ENCODE measurements at regions not wholly inside any gene's neighbourhood (a gene's known extent, or its start where the extent isn't known, plus 50 kb on each side); places are given as distances from the start of the nearest gene placed in this dataset.
"Not testable (repeated sequence)": the region's sequence is repeated elsewhere in the genome, so short reads cannot be mapped to it uniquely, and the experiment has no call there.

- Mint-ChIP-seq H3K9me3 (no peaks in the 10 kb centered on the region), H3K4me3 (no peak overlapping the region), H3K4me1 (ENCODE audit: low read depth) (peaks cover 26% of the 10 kb centered on the region), H3K27ac (no peak overlapping the region), H3K36me3 (ENCODE audit: insufficient read depth in 2 of 2) (no peaks in the 10 kb centered on the region), H3K27me3 (ENCODE audit: low read depth) (no peaks in the 10 kb centered on the region)
- no peak for ATAC-seq (replicated peaks in 1 of 2)
- no peak for DNase-seq
These were observed 52.3 kb upstream of the COL5A2 start for GRCh38 chr2:189231719-189232323.

GRCh38 chr2:189232759-189233406 lies 53.3 kb upstream of the COL5A2 start:
- H3K9me3 Mint-ChIP-seq: no peaks in the 10 kb centered on the region
- DNase-seq: no peak
- no peak overlapping the region for H3K4me3 Mint-ChIP-seq
- H3K36me3 Mint-ChIP-seq (ENCODE audit: insufficient read depth in 2 of 2): no peaks in the 10 kb centered on the region
- H3K27me3 Mint-ChIP-seq (ENCODE audit: low read depth): no peaks in the 10 kb centered on the region
- peak in 1 of 2 donors; percentile 44 for ATAC-seq (replicated peaks in 1 of 2)
- peaks cover 26% of the 10 kb centered on the region for H3K4me1 Mint-ChIP-seq (ENCODE audit: low read depth)
- H3K27ac Mint-ChIP-seq: no peak overlapping the region

GRCh38 chr2:189233527-189233926 lies 54.0 kb upstream of the COL5A2 start:
- Mint-ChIP-seq H3K9me3 (no peaks in the 10 kb centered on the region), H3K27ac (no peak overlapping the region), H3K36me3 (ENCODE audit: insufficient read depth in 2 of 2) (peaks cover 0 to 2% of the 10 kb centered on the region in 2 donors), H3K4me1 (ENCODE audit: low read depth) (peaks cover 30% of the 10 kb centered on the region), H3K4me3 (no peak overlapping the region), H3K27me3 (ENCODE audit: low read depth) (no peaks in the 10 kb centered on the region)
- DNase-seq (no peak), ATAC-seq (replicated peaks in 1 of 2) (peak in 1 of 2 donors; percentile 40)

DNA sequence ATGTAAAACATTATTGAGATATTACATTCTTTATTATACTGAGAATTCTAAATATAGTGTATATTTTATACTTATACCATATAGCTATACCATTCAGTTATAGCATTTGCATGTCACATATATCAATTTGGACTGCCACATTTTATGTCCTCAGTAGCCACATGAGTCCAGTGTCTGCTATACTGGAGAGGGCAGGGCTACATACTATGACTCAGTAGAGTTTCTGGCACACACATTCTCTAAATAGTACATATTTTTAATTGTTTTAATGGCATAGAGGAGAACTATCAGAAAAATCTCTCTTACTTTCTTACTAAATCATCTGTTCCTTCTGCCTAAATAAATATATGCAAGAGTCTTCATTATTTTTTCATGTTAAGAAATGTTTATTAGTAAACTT lies 55.4 kb upstream of the COL5A2 start:
- no peak overlapping the region for H3K27ac Mint-ChIP-seq
- DNase-seq (no peak), ATAC-seq (replicated peaks in 1 of 2) (no peak)
- peaks cover 31% of the 10 kb centered on the region for H3K4me1 Mint-ChIP-seq (ENCODE audit: low read depth)
- peaks cover 0 to 2% of the 10 kb centered on the region in 2 donors for H3K36me3 Mint-ChIP-seq (ENCODE audit: insufficient read depth in 2 of 2)
- no peaks in the 10 kb centered on the region for H3K27me3 Mint-ChIP-seq (ENCODE audit: low read depth)
- H3K4me3 Mint-ChIP-seq: no peak overlapping the region
- no peaks in the 10 kb centered on the region for H3K9me3 Mint-ChIP-seq

DNA sequence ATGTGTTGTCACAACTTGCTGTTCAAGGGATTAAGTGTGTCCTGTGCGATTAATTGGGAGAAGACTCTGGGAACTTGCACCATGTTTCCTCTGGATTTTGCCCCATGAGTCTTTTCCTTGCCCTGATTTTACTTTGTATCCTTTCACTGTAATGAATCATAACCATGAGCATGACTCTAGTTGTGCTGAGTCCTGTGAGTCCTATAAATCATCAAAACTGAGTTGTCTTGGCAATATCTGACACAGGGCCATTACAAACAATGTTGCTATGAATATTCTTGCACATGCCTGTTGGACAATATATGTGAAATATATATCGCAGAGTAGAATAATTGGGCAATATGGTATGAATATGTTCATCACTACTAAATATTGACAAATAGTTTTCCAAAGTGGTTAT lies 56.5 kb upstream of the COL5A2 start:
- DNase-seq (no peak), ATAC-seq (replicated peaks in 1 of 2) (no peak)
- H3K9me3 Mint-ChIP-seq: no peaks in the 10 kb centered on the region
- no peak overlapping the region for H3K4me3 Mint-ChIP-seq
- no peaks in the 10 kb centered on the region for H3K27me3 Mint-ChIP-seq (ENCODE audit: low read depth)
- H3K4me1 Mint-ChIP-seq (ENCODE audit: low read depth): peaks cover 31% of the 10 kb centered on the region
- peaks cover 0 to 2% of the 10 kb centered on the region in 2 donors for H3K36me3 Mint-ChIP-seq (ENCODE audit: insufficient read depth in 2 of 2)
- H3K27ac Mint-ChIP-seq: no peak overlapping the region

GRCh38 chr2:189238903-189239302 lies 59.3 kb upstream of the COL5A2 start:
- H3K4me3 Mint-ChIP-seq: no peak overlapping the region
- H3K9me3 Mint-ChIP-seq: peaks cover 3 to 9% of the 10 kb centered on the region in 2 donors

DNA sequence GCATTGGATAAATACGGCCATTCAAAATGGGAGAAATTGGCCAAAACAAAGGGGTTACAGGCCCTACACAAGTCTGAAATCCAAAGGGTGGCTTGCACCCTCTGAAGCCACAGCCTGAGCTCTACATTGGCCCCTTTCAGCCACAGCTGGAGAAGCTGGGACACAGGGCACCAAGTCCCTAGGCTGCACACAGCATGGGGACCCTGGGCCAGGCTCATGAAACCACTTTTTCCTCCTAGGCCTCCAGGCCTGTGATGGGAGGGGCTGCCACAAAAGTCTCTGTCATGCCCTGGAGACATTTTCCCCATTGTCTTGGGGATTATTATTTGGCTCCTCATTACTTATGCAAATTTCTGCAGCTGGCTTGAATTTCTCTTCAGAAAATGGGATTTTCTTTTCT lies 64.3 kb upstream of the COL5A2 start:
- Mint-ChIP-seq H3K36me3 (ENCODE audit: insufficient read depth in 2 of 2) (peaks cover 9 to 16% of the 10 kb centered on the region in 2 donors), H3K9me3 (peaks cover 10 to 18% of the 10 kb centered on the region in 2 donors)
- H3K27me3 Mint-ChIP-seq (ENCODE audit: low read depth); H3K27ac Mint-ChIP-seq; ATAC-seq (replicated peaks in 1 of 2); H3K4me3 Mint-ChIP-seq; H3K4me1 Mint-ChIP-seq (ENCODE audit: low read depth); DNase-seq: not testable (repeated sequence)

More at GRCh38 chr2:189238903-189239302, 59.3 kb upstream of the COL5A2 start:
- Mint-ChIP-seq H3K27ac (no peak overlapping the region), H3K36me3 (ENCODE audit: insufficient read depth in 2 of 2) (peaks cover 4 to 11% of the 10 kb centered on the region in 2 donors), H3K4me1 (ENCODE audit: low read depth) (peaks cover 12% of the 10 kb centered on the region), H3K27me3 (ENCODE audit: low read depth) (no peaks in the 10 kb centered on the region)
- ATAC-seq (replicated peaks in 1 of 2) (no peak), DNase-seq (no peak)

- Mint-ChIP-seq H3K27me3 (ENCODE audit: low read depth) (no peaks in the 10 kb centered on the region), H3K4me1 (ENCODE audit: low read depth) (peaks cover 5% of the 10 kb centered on the region), H3K4me3 (no peak overlapping the region), H3K9me3 (peaks cover 10 to 18% of the 10 kb centered on the region in 2 donors), H3K36me3 (ENCODE audit: insufficient read depth in 2 of 2) (peaks cover 9 to 18% of the 10 kb centered on the region in 2 donors), H3K27ac (no peak overlapping the region)
- ATAC-seq (replicated peaks in 1 of 2) (no peak), DNase-seq (no peak)
These were observed 67.7 kb upstream of the COL5A2 start for GRCh38 chr2:189247276-189247675.

GRCh38 chr2:189248141-189248540 lies 68.6 kb upstream of the COL5A2 start:
- H3K9me3 Mint-ChIP-seq: peaks cover 10 to 13% of the 10 kb centered on the region in 2 donors
- ATAC-seq (replicated peaks in 1 of 2) (no peak), DNase-seq (no peak)
- H3K36me3 Mint-ChIP-seq (ENCODE audit: insufficient read depth in 2 of 2): peaks cover 8 to 14% of the 10 kb centered on the region in 2 donors
- no peak overlapping the region for H3K4me3 Mint-ChIP-seq
- no peak overlapping the region for H3K27ac Mint-ChIP-seq
- no peaks in the 10 kb centered on the region for H3K27me3 Mint-ChIP-seq (ENCODE audit: low read depth)
- H3K4me1 Mint-ChIP-seq (ENCODE audit: low read depth): peaks cover 2% of the 10 kb centered on the region

DNA sequence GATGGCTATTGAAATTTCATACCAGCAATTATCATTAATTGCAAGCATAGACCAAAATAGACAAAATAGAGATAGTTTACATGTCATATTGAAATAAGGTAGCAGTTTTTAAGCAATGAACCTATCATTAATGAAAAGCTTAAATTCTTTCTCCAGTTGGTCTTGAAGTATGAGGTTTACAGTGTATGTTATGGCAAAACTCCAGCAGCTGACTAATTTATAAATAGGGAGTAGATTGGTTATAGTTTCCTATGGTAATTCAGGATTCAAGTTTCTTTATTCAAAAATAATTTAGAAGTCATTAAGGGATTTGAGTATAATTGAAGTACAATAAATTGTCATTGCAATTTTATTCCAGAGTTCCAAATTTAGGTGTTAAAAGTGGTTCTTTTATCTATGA lies 69.6 kb upstream of the COL5A2 start:
- Mint-ChIP-seq H3K9me3 (peaks cover 7% of the 10 kb centered on the region in 2 donors), H3K4me3 (no peak overlapping the region), H3K36me3 (ENCODE audit: insufficient read depth in 2 of 2) (peaks cover 4 to 8% of the 10 kb centered on the region in 2 donors), H3K4me1 (ENCODE audit: low read depth) (peaks cover 6% of the 10 kb centered on the region), H3K27me3 (ENCODE audit: low read depth) (no peaks in the 10 kb centered on the region), H3K27ac (no peak overlapping the region)
- DNase-seq (no peak), ATAC-seq (replicated peaks in 1 of 2) (no peak)

GRCh38 chr2:189249901-189250300 lies 70.3 kb upstream of the COL5A2 start:
- no peak for DNase-seq
- Mint-ChIP-seq H3K27ac (no peak overlapping the region), H3K27me3 (ENCODE audit: low read depth) (no peaks in the 10 kb centered on the region), H3K36me3 (ENCODE audit: insufficient read depth in 2 of 2) (peaks cover 0 to 2% of the 10 kb centered on the region in 2 donors), H3K4me3 (no peak overlapping the region), H3K9me3 (peaks cover 0 to under 1% of the 10 kb centered on the region in 2 donors), H3K4me1 (ENCODE audit: low read depth) (peaks cover 13% of the 10 kb centered on the region)
- ATAC-seq (replicated peaks in 1 of 2): no peak

- no peak for DNase-seq
- H3K4me1 Mint-ChIP-seq (ENCODE audit: low read depth): peaks cover 30% of the 10 kb centered on the region
- no peaks in the 10 kb centered on the region for H3K27me3 Mint-ChIP-seq (ENCODE audit: low read depth)
- H3K9me3 Mint-ChIP-seq: no peaks in the 10 kb centered on the region
- no peak overlapping the region for H3K27ac Mint-ChIP-seq
- H3K36me3 Mint-ChIP-seq (ENCODE audit: insufficient read depth in 2 of 2): peaks cover 0 to 2% of the 10 kb centered on the region in 2 donors
- H3K4me3 Mint-ChIP-seq: no peak overlapping the region
- no peak for ATAC-seq (replicated peaks in 1 of 2)
These were observed 73.6 kb upstream of the COL5A2 start for GRCh38 chr2:189252991-189253675.

DNA sequence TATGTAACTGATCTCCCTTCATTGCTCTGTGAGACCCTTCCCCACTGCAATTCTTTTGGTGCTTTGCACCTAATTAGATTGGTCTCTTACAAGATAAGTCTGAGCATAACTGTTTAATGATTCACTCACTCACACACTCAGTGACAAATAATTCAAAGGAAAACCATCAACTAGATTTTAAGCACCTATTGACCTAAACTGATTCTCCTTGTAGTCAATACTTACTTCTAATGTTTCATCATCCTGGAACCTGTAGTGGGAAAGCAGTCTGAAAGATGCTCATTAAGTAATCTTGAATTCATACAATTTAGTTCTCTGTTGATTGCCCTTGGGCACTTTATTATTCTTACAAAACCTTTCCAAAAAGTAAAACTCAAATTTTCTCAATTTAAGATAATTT lies 74.3 kb upstream of the COL5A2 start:
- peaks cover 0 to 2% of the 10 kb centered on the region in 2 donors for H3K36me3 Mint-ChIP-seq (ENCODE audit: insufficient read depth in 2 of 2)
- H3K4me3 Mint-ChIP-seq: no peak overlapping the region
- ATAC-seq (replicated peaks in 1 of 2): peak in 1 of 2 donors; percentile 41
- DNase-seq: no peak
- H3K27me3 Mint-ChIP-seq (ENCODE audit: low read depth): no peaks in the 10 kb centered on the region
- peaks cover 30% of the 10 kb centered on the region for H3K4me1 Mint-ChIP-seq (ENCODE audit: low read depth)
- H3K9me3 Mint-ChIP-seq: no peaks in the 10 kb centered on the region
- H3K27ac Mint-ChIP-seq: no peak overlapping the region

All from activated T-cell treated with anti-CD3 and anti-CD28 coated beads, Interleukin-2, amount 50 U/mL, for 72 hours (primary cell).